ENCODE measurements at regions not wholly inside any gene's neighbourhood (a gene's known extent, or its start where the extent isn't known, plus 50 kb on each side); places are given as distances from the start of the nearest gene placed in this dataset.

GRCh38 chr3:72580900-72581299, 267.3 kb downstream of the SHQ1 start:
- H3K9me3 ChIP-seq, result no peaks in the 10 kb centered on the region
- intact Hi-C loops (cut with DNase I), result no loop called here

GRCh38 chr3:72580246-72580756, 267.9 kb downstream of the SHQ1 start:
- Histone ChIP-seq H3K27me3 (no peaks in the 10 kb centered on the region), H3K9me3 (no peaks in the 10 kb centered on the region), H3K4me1 (no peaks in the 10 kb centered on the region), H3K4me3 (no peak overlapping the region), H3K27ac (replicated peaks in 1 of 4) (no peak overlapping the region), H3K36me3 (no peaks in the 10 kb centered on the region)
- 100% methylated on average over 1 of the region's 4 CpGs for WGBS
- intact Hi-C loops (cut with DNase I), result no loop called here
- TF ChIP-seq POLR2A (IDR thresholded peaks at IDR 0.05; ENCODE audit: low read depth) (no peak), POLR2AphosphoS5 (IDR thresholded peaks at IDR 0.05) (no peak), CTCF (IDR thresholded peaks at IDR 0.05) (no peak), EP300 (IDR thresholded peaks at IDR 0.05) (no peak)
- DNase-seq (ENCODE audit: extremely low spot score), result no peak

More at GRCh38 chr3:72580900-72581299, 267.3 kb downstream of the SHQ1 start:
- H3K36me3 ChIP-seq, result no peaks in the 10 kb centered on the region
- WGBS, result 86% methylated on average over 2 of the region's 2 CpGs
- H3K4me1 ChIP-seq, result no peaks in the 10 kb centered on the region
- H3K27me3 ChIP-seq, result no peaks in the 10 kb centered on the region
- no peak overlapping the region for H3K27ac ChIP-seq (replicated peaks in 1 of 4)
- H3K4me3 ChIP-seq, result no peak overlapping the region
- no peak for TF ChIP-seq CTCF (IDR thresholded peaks at IDR 0.05)
- no peak for TF ChIP-seq EP300 (IDR thresholded peaks at IDR 0.05)
- no peak for TF ChIP-seq POLR2AphosphoS5 (IDR thresholded peaks at IDR 0.05)
- TF ChIP-seq POLR2A (IDR thresholded peaks at IDR 0.05; ENCODE audit: low read depth), result no peak
- DNase-seq (ENCODE audit: extremely low spot score), result no peak

GRCh38 chr3:72579581-72580245, 268.5 kb downstream of the SHQ1 start:
- Histone ChIP-seq H3K4me3 (no peak overlapping the region), H3K4me1 (no peaks in the 10 kb centered on the region), H3K9me3 (no peaks in the 10 kb centered on the region), H3K27ac (replicated peaks in 1 of 4) (no peak overlapping the region), H3K27me3 (no peaks in the 10 kb centered on the region), H3K36me3 (no peaks in the 10 kb centered on the region)
- no peak for DNase-seq (ENCODE audit: extremely low spot score)
- TF ChIP-seq POLR2AphosphoS5 (IDR thresholded peaks at IDR 0.05), result no peak
- no peak for TF ChIP-seq EP300 (IDR thresholded peaks at IDR 0.05)
- TF ChIP-seq POLR2A (IDR thresholded peaks at IDR 0.05; ENCODE audit: low read depth), result no peak
- TF ChIP-seq CTCF (IDR thresholded peaks at IDR 0.05), result no peak
- 91% methylated on average over 11 of the region's 11 CpGs for WGBS
- intact Hi-C loops (cut with DNase I), result no loop called here

GRCh38 chr3:72579191-72579580, 269.1 kb downstream of the SHQ1 start:
- H3K36me3 ChIP-seq, result no peaks in the 10 kb centered on the region
- DNase-seq (ENCODE audit: extremely low spot score), result no peak
- H3K27me3 ChIP-seq, result no peaks in the 10 kb centered on the region
- no peaks in the 10 kb centered on the region for H3K9me3 ChIP-seq
- no peak for TF ChIP-seq EP300 (IDR thresholded peaks at IDR 0.05)
- no peak overlapping the region for H3K27ac ChIP-seq (replicated peaks in 1 of 4)
- H3K4me1 ChIP-seq, result no peaks in the 10 kb centered on the region
- intact Hi-C loops (cut with DNase I), result no loop called here
- WGBS, result 83% methylated on average over 3 of the region's 3 CpGs
- H3K4me3 ChIP-seq, result no peak overlapping the region

- Histone ChIP-seq H3K4me3 (no peak overlapping the region), H3K27ac (replicated peaks in 1 of 4) (no peak overlapping the region), H3K36me3 (no peaks in the 10 kb centered on the region), H3K9me3 (no peaks in the 10 kb centered on the region), H3K27me3 (peaks cover 0 to 5% (median 0%) of the 10 kb centered on the region in 4 donors), H3K4me1 (no peaks in the 10 kb centered on the region)
- WGBS, result 96% methylated on average over 6 of the region's 6 CpGs
- TF ChIP-seq POLR2AphosphoS5 (IDR thresholded peaks at IDR 0.05) (no peak), POLR2A (IDR thresholded peaks at IDR 0.05; ENCODE audit: low read depth) (no peak), CTCF (IDR thresholded peaks at IDR 0.05) (no peak), EP300 (IDR thresholded peaks at IDR 0.05) (no peak)
- no peak for DNase-seq (ENCODE audit: extremely low spot score)
- intact Hi-C loops (cut with DNase I), result no loop called here
Observed at GRCh38 chr3:72577190-72577589, 271.1 kb downstream of the SHQ1 start.

Data from esophagus muscularis mucosa (tissue), 4 donors.